Osteocyte (in vitro differentiated cells): ENCODE measurements at regions not wholly inside any gene's neighbourhood (a gene's known extent, or its start where the extent isn't known, plus 50 kb on each side); places are given as distances from the start of the nearest gene placed in this dataset.

Source experiments
- DNase-seq: peaks from one replicate; pipeline ENCODE4 v3.0.0; 2021; ENCODE audit warnings: mixed read lengths; ENCODE audit not compliant: unreplicated experiment; ENCODE audit errors: extremely low spot score
- H3K27ac Mint-ChIP-seq: one replicate; pipeline ENCODE4 v1.8.0; 2021; ENCODE audit warnings: mild to moderate bottlenecking, mixed read lengths; ENCODE audit not compliant: unreplicated experiment
- H3K27me3 Mint-ChIP-seq: one replicate; pipeline ENCODE4 v1.8.0; 2021; ENCODE audit warnings: mixed read lengths; ENCODE audit not compliant: unreplicated experiment
- H3K36me3 Mint-ChIP-seq: one replicate; pipeline ENCODE4 v1.8.0; 2021; ENCODE audit warnings: mixed read lengths; ENCODE audit not compliant: unreplicated experiment
- H3K4me1 Mint-ChIP-seq: one replicate; pipeline ENCODE4 v1.8.0; 2021; ENCODE audit warnings: mixed read lengths; ENCODE audit not compliant: unreplicated experiment
- H3K4me3 Mint-ChIP-seq: one replicate; pipeline ENCODE4 v1.8.0; 2021; ENCODE audit warnings: mild to moderate bottlenecking, moderate library complexity, mixed read lengths; ENCODE audit not compliant: unreplicated experiment
- H3K9me3 Mint-ChIP-seq: one replicate; pipeline ENCODE4 v1.8.0; 2021; ENCODE audit warnings: mixed read lengths; ENCODE audit not compliant: unreplicated experiment
- TF ChIP-seq, protein P1 (sequence below): fragments of 200-600 bp; sonication (generic); IDR thresholded peaks from 2 replicates; pipeline ENCODE4 v1.5.0; 2021; ENCODE audit warnings: antibody characterized with exemption, mild to moderate bottlenecking, moderate library complexity

DNA sequence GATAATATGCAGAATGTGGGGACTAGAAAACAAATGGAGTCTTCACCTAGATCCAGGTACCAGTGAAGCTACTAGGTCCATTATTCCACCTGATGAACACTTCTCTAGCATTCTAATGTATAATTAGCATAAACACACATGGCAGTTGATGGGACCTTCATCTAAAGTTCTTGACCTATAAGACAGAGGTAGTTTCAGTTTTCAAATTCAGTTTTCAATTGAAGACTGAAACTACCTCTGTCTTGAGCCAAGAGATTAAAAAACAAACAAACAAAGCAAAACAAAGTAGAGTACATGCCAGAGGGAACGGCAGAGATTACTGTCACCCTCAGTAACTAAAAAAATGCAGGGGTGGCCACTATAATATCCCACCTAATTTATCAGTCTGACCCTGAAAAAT lies 199.9 kb upstream of the NEIL3 start:
- Mint-ChIP-seq H3K9me3 (peaks cover 4% of the 10 kb centered on the region), H3K36me3 (no peaks in the 10 kb centered on the region), H3K27ac (no peak overlapping the region), H3K27me3 (no peaks in the 10 kb centered on the region), H3K4me3 (no peak overlapping the region), H3K4me1 (no peaks in the 10 kb centered on the region)
- no peak for DNase-seq
- TF ChIP-seq, protein P1, sequence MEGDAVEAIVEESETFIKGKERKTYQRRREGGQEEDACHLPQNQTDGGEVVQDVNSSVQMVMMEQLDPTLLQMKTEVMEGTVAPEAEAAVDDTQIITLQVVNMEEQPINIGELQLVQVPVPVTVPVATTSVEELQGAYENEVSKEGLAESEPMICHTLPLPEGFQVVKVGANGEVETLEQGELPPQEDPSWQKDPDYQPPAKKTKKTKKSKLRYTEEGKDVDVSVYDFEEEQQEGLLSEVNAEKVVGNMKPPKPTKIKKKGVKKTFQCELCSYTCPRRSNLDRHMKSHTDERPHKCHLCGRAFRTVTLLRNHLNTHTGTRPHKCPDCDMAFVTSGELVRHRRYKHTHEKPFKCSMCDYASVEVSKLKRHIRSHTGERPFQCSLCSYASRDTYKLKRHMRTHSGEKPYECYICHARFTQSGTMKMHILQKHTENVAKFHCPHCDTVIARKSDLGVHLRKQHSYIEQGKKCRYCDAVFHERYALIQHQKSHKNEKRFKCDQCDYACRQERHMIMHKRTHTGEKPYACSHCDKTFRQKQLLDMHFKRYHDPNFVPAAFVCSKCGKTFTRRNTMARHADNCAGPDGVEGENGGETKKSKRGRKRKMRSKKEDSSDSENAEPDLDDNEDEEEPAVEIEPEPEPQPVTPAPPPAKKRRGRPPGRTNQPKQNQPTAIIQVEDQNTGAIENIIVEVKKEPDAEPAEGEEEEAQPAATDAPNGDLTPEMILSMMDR = no peak

- Mint-ChIP-seq H3K27ac (no peak overlapping the region), H3K9me3 (peaks cover 13% of the 10 kb centered on the region)
These were observed 193.5 kb upstream of the NEIL3 start for GRCh38 chr4:177116161-177116560.

DNA sequence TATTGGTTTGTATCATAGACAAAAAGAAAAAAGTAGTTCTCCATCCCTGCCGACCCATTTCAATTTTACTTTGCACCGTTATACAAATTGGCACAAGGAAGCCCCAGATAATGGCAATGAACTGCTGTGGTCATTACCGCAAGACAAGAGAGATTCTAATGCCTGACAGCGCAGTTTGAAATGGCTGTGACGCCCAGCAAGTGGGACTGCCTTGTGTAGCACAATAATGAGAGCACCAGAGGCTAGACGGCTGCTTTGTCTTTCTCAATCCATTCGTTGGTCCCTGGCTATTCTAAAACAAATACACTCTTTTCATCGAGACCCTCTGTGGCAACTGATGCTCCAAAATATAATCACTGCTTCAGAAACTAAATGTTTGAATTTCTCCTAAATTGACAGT lies 192.4 kb upstream of the NEIL3 start:
- Mint-ChIP-seq H3K27ac (no peak overlapping the region), H3K36me3 (no peaks in the 10 kb centered on the region), H3K27me3 (peaks cover 2% of the 10 kb centered on the region), H3K9me3 (peaks cover 11% of the 10 kb centered on the region), H3K4me1 (peaks cover 7% of the 10 kb centered on the region), H3K4me3 (no peak overlapping the region)
- TF ChIP-seq, protein P1 = no peak
- no peak for DNase-seq

More at GRCh38 chr4:177116161-177116560, 193.5 kb upstream of the NEIL3 start:
- Mint-ChIP-seq H3K4me1 (peaks cover 7% of the 10 kb centered on the region), H3K4me3 (no peak overlapping the region), H3K27me3 (peaks cover 2% of the 10 kb centered on the region), H3K36me3 (no peaks in the 10 kb centered on the region)
- DNase-seq = no peak
- TF ChIP-seq, protein P1 = no peak

- no peak overlapping the region for H3K4me3 Mint-ChIP-seq
- peaks cover 11% of the 10 kb centered on the region for H3K9me3 Mint-ChIP-seq
- peaks cover 7% of the 10 kb centered on the region for H3K4me1 Mint-ChIP-seq
- no peak for DNase-seq
- peaks cover 2% of the 10 kb centered on the region for H3K27me3 Mint-ChIP-seq
- H3K27ac Mint-ChIP-seq = peak overlapping the region; percentile 63
- no peaks in the 10 kb centered on the region for H3K36me3 Mint-ChIP-seq
- TF ChIP-seq, protein P1 = no peak
These were observed 191.1 kb upstream of the NEIL3 start for GRCh38 chr4:177118596-177118995.

DNA sequence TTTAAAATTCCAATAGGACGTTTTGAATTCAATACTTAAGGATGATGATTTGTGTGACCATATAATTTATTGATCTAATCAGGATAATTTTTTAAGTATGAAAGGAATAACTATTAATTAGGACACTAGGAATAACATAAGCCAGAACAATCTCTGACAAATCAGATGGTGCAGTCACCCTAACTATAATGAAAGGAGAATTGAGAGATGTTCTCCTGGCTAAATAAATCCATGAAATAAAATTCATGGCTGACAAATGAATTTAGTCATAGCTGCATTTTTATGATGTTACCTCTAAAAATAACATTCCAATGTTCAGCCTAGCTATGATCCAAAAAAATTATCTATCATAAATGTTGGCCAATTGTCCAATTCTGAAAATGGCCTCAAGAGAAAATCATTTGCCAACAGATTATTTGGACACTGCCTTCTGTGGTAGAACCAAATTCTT lies 190.6 kb upstream of the NEIL3 start:
- peaks cover 11% of the 10 kb centered on the region for H3K9me3 Mint-ChIP-seq
- peak overlapping the region; percentile 63 for H3K27ac Mint-ChIP-seq
- TF ChIP-seq, protein P1 = no peak
- peaks cover 2% of the 10 kb centered on the region for H3K27me3 Mint-ChIP-seq
- no peak overlapping the region for H3K4me3 Mint-ChIP-seq
- H3K4me1 Mint-ChIP-seq = peaks cover 7% of the 10 kb centered on the region
- no peak for DNase-seq
- no peaks in the 10 kb centered on the region for H3K36me3 Mint-ChIP-seq
